HG03354 (cell line): ENCODE measurements at regions not wholly inside any gene's neighbourhood (a gene's known extent, or its start where the extent isn't known, plus 50 kb on each side); places are given as distances from the start of the nearest gene placed in this dataset.
"Not testable (repeated sequence)": the region's sequence is repeated elsewhere in the genome, so short reads cannot be mapped to it uniquely, and the experiment has no call there.

ENCODE experiments used
- ATAC-seq: cut with Tn5 transposase; IDR thresholded peaks from one replicate; pipeline ENCODE4 v1.9.1; 2021; ENCODE audit warnings: mild to moderate bottlenecking; ENCODE audit not compliant: unreplicated experiment, poor library complexity, severe bottlenecking

- no peak for ATAC-seq
Measured at GRCh38 chr6:120405947-120406346, 928.3 kb downstream of the TBC1D32 start.

DNA sequence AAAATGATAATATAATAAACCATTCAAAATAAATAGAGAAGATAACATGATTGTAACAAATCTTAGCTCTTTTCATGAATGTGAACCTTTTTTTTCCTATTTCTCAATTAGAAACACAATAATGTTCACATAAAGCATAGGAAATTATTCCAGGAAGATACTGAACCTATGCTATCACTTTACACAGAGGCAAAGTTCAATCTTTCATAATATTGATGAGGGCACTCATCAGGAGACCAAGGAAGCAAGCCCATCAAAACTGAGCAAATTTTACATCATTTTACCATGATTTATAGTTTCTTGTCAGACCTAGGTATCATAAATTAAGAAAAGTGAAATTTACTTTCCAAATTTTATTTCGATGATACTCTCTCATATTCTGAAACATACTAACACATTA is 938.5 kb downstream of the TBC1D32 start:
- ATAC-seq, result no peak

DNA sequence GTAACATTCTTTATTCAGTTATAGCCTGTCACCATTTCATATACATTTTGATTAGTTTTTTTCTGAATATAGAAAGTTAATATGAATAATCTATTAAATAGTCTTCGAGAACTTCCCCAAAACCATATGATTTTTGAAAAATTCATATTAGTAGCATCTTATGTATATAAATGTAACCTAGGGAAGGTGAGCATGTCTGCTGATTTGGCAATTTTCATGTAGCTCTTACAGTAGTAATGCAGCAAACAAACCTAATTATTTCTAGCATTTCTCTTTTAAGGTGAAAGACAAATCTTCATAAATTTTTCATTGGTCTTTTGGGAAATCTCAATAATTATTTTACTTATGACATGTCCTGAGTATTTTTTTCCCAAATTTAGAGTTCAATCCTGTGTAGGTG is 939.0 kb downstream of the TBC1D32 start:
- no peak for ATAC-seq

DNA sequence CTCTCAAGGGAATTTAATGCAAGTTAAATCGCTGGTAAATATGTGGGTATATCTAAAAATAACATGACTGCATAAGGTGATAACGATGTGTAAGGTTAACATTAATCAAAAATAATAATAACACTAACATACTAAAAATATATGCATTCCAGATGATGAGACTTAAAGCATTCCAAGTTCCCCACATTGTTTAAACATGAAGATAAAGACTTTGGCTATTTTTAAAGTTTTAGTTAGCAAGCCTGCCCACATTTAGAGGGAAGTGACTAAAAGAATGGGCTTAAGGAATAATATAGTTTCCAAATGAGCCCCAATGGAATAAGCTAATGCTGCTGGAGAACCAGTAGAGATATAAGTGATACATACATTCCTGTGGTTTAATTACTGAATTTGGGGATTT is 941.3 kb downstream of the TBC1D32 start:
- ATAC-seq, result no peak

GRCh38 chr6:120384671-120385070 is 949.6 kb downstream of the TBC1D32 start:
- ATAC-seq, result no peak

DNA sequence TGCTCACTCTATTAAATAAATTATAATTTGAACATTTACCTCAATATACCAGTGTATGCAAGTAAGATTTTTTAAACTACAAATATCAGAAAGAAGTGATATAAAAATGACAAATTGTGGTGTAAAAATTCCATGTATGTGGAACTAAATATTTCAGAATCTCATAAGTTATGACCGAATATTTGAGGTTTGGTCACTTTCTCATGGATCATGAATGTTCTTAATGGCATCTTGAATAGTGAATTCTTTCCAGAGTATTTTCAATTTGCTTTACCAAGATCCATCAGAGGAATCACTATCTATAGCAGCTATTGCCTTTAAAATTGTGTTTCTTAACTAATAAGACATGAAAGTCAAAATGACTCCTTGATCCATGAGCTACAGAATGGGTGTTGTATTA is 950.6 kb downstream of the TBC1D32 start:
- ATAC-seq, result no peak

GRCh38 chr6:120378582-120379220 is 955.6 kb downstream of the TBC1D32 start:
- ATAC-seq, result peak; percentile 95

DNA sequence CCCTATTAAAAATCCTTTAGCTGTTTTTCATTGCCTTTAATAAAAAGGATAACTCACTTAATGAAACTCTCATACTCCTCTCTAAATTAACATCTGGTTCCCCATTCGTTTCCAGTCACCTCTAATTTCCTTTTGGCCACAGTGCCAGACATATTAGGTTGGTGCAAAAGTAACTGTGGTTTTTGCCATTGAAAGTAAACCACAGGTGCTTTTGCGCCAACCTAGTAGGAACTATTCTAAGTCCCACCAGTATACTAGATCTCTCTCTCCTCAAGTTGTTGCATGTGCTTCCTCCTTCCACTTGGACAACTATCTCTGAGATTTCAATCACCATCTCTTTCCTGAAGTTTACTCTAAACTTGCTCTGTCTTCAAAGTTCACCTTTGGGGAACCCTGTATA is 961.1 kb downstream of the TBC1D32 start:
- no peak for ATAC-seq

DNA sequence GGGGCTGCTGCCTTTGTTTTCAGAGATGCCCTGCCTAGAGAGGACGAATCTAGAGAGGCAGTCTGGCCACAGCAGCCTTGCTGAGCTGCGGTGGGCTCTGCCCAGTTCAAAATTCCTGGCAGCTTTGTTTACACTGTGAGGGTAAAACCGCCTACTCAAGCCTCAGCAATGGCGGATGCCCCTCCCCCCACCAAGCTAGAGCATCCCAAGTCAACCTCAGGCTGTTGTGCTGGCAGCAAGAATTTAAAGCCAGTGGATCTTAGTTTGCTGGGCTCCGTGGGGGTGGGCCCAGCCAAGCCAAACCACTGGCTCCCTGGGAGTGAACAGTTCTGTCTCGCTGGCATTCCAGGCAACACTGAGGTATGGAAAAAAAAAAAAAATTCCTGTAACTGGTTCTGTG is 970.9 kb downstream of the TBC1D32 start:
- no peak for ATAC-seq

GRCh38 chr6:120358535-120358934 is 975.7 kb downstream of the TBC1D32 start:
- not testable (repeated sequence) for ATAC-seq

GRCh38 chr6:120357447-120357846 is 976.8 kb downstream of the TBC1D32 start:
- ATAC-seq, result no peak

- ATAC-seq, result no peak
Measured at GRCh38 chr6:120355822-120356221, 978.5 kb downstream of the TBC1D32 start.

DNA sequence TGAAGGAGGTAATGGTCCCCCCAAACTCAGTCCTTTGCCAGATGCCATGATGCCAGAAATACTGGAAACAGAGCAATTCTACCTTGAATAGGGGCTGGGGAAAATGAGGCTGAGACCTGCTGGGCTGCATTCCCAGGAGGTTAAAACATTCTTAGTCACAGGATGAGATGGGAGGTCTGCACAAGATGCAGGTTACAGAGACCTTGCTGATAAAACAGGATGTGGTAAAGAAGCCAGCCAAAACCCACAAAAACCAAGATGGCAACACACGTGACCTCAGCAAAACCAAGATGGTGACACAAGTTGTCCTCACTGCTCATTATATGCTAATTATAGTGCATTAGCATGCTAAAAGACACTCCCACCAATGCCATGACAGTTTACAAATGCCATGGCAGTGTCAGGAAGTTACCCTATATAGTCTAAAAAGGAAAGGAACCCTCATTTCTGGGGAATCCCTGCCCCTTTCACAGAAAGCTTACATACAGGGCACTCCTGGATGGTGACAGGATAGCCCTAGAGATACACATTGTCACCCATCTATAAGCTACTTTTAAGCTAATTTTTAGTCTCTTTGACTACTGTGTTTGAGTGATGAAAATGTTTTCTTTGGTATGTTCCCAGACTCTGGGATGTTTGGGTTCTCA is 979.7 kb downstream of the TBC1D32 start:
- no peak for ATAC-seq

GRCh38 chr6:120352491-120352890 is 981.8 kb downstream of the TBC1D32 start:
- ATAC-seq, result no peak

DNA sequence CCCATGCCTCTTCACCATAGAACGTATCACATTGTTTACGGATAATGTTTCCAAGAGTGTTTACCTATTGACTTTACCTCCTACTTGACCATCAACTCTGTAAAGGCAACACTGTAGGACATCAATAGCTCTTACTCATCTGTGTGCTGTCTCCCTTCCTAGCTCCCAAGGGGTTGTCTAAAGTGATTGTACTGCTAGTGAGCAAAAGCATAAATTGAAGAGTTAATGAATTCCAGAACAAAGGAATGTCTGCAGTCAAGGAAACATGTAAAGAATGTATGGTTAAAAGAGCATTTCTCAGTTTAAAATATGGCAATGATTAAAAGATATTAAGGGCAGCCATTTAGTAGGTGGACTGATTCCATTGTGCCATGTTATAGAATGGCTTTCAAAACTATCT is 985.4 kb downstream of the TBC1D32 start:
- no peak for ATAC-seq

GRCh38 chr6:120328521-120328920 is 979.0 kb upstream of the MAN1A1 start:
- ATAC-seq, result no peak

DNA sequence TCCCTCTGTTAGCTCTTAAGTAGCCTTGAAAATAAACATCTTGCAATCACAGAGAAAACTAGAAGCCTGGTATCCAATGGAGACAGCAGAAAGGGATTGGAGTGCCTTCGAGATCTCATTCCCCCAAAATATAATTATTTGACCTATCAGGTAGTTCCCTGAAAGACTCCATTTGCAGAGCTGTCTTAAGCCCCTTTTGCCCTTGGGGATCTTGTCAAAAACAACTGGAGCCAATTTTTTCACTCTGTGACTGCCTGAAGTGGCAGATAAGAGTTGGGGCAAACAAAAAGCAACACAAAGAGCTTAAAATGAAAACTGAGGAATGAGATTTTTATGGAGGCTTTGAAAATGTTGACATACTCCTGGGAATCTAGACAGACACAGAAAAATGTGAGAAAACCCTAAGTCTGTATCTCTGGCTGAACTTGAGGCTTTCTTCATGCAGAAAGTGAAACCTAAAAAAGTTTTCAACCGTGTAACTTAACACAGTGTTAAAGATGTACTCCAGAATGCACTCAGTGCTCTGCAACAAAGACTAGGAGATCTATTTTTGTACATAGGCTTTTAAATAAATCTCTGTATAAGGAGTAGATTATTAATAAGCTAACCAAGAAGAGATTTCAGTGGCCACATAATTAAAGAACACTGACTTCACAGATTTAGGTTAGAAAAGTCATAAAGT is 971.1 kb upstream of the MAN1A1 start:
- ATAC-seq, result peak; percentile 88

DNA sequence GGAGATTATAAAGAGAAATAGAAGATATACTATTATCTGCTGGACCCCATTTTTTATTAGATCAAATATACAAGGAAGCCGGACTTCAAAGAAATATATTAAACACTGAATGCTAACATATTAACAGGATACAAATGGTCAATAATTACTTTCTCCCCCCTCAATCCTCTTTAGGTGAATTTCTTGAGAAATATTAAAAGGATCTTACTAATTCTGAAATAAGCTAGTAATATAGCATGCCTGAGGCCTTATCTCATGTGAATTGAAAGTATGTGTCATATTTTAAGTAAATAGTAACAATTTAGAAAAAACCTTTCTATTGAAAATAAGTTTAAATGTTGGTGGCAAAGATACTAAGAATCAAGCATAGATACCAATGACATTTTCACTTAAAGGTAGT is 954.7 kb upstream of the MAN1A1 start:
- ATAC-seq, result peak; percentile 52

DNA sequence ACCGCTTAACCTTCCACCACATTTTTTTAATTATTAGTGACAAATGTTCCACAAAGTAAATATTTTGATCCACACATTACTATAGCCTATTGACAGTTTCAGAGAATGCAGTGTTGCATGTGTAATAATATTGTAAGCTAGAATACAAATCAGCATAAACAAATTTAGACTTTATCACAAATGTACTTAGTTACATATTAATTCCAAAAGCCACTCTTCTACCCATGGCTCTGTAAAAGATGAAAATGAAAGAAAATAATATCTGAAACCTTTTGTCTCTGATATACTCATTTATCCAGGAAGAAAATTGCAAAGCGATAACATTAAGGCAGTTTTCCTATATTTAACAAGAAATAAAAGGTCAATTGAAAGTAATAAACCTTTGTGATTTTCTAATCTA is 954.0 kb upstream of the MAN1A1 start:
- ATAC-seq, result peak; percentile 73

GRCh38 chr6:120302041-120302440 is 952.5 kb upstream of the MAN1A1 start:
- ATAC-seq, result no peak

- ATAC-seq, result no peak
Measured at GRCh38 chr6:120290964-120291363, 941.4 kb upstream of the MAN1A1 start.
